ENCODE measurements at regions not wholly inside any gene's neighbourhood (a gene's known extent, or its start where the extent isn't known, plus 50 kb on each side); places are given as distances from the start of the nearest gene placed in this dataset.

- DNase-seq (ENCODE audit: low read depth), result no peak
Measured at GRCh38 chr18:61948846-61949438, 56.1 kb upstream of the RNF152 start.

DNA sequence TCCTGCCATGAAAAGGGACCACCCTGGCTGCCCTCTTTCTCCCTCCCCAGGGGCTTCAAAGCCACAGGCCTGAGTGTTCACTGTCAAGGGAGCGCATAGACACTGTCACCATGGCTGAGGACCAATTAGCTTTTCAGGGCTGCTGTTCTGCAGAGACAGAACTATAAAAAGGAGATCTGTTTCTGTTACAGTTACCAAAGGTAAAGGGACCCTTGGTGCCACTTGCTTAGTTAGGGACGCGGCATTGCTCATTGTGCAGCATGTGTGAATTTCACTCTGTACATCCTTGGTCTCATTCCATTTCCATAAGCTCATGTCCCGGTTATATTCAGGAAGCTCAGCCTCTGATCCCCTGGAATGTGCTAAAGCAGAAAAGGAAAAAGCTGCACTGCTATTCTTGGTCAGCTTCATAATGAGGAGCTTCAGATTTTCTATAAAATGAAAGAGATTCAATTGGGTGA, 55.5 kb upstream of the RNF152 start:
- no peak for DNase-seq (ENCODE audit: low read depth)

GRCh38 chr18:61946449-61946848, 53.6 kb upstream of the RNF152 start:
- peak; percentile 58 for DNase-seq (ENCODE audit: low read depth)

- DNase-seq (ENCODE audit: low read depth), result no peak
Measured at GRCh38 chr18:61943175-61943964, 50.6 kb upstream of the RNF152 start.
